ENCODE measurements at regions not wholly inside any gene's neighbourhood (a gene's known extent, or its start where the extent isn't known, plus 50 kb on each side); places are given as distances from the start of the nearest gene placed in this dataset.

- DNase-seq (ENCODE audit: low read depth), result no peak
- Mint-ChIP-seq H3K27me3 (ENCODE audit: low read depth, unreplicated experiment) (no peaks in the 10 kb centered on the region), H3K36me3 (ENCODE audit: low read depth, unreplicated experiment) (no peaks in the 10 kb centered on the region), H3K27ac (ENCODE audit: unreplicated experiment) (no peak overlapping the region), H3K4me1 (ENCODE audit: low read depth, unreplicated experiment) (no peaks in the 10 kb centered on the region), H3K9me3 (ENCODE audit: unreplicated experiment) (no peaks in the 10 kb centered on the region), H3K4me3 (ENCODE audit: unreplicated experiment) (no peak overlapping the region)
- no peak overlapping the region for H3K27ac ChIP-seq (ENCODE audit: low read depth, low read length)
- H3K4me1 ChIP-seq (ENCODE audit: insufficient read depth, low read length), result no peaks in the 10 kb centered on the region
- no peak overlapping the region for H2AFZ ChIP-seq (ENCODE audit: low read depth, low read length)
- H3K4me3 ChIP-seq (ENCODE audit: insufficient read depth, low read depth, low read length), result no peak overlapping the region
- no peaks in the 10 kb centered on the region for H3K36me3 ChIP-seq (ENCODE audit: insufficient read depth, low read length)
- no peak overlapping the region for H3K4me2 ChIP-seq (ENCODE audit: low read length)
- TF ChIP-seq, protein P1, sequence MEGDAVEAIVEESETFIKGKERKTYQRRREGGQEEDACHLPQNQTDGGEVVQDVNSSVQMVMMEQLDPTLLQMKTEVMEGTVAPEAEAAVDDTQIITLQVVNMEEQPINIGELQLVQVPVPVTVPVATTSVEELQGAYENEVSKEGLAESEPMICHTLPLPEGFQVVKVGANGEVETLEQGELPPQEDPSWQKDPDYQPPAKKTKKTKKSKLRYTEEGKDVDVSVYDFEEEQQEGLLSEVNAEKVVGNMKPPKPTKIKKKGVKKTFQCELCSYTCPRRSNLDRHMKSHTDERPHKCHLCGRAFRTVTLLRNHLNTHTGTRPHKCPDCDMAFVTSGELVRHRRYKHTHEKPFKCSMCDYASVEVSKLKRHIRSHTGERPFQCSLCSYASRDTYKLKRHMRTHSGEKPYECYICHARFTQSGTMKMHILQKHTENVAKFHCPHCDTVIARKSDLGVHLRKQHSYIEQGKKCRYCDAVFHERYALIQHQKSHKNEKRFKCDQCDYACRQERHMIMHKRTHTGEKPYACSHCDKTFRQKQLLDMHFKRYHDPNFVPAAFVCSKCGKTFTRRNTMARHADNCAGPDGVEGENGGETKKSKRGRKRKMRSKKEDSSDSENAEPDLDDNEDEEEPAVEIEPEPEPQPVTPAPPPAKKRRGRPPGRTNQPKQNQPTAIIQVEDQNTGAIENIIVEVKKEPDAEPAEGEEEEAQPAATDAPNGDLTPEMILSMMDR (IDR thresholded peaks at IDR 0.05; ENCODE audit: insufficient read depth, low read depth, low read length), result no peak
- no peak for TF ChIP-seq EZH2 (IDR thresholded peaks at IDR 0.05; ENCODE audit: insufficient read depth, low read length)
- H3K27me3 ChIP-seq (ENCODE audit: insufficient read depth, low read length), result no peaks in the 10 kb centered on the region
- no peak overlapping the region for H3K9ac ChIP-seq (ENCODE audit: low read length)
- H3K9me3 ChIP-seq (ENCODE audit: insufficient read depth, low read depth, low read length), result no peaks in the 10 kb centered on the region
- no peaks in the 10 kb centered on the region for H3K79me2 ChIP-seq (ENCODE audit: insufficient read depth, low read length)
- no peaks in the 10 kb centered on the region for H4K20me1 ChIP-seq (ENCODE audit: insufficient read depth, low read length)
- no peak for FAIRE-seq
These were observed 238.5 kb upstream of the CHST9 start for GRCh38 chr18:27423581-27423980.

- no peak for FAIRE-seq
- Histone ChIP-seq H3K27me3 (ENCODE audit: insufficient read depth, low read length) (no peaks in the 10 kb centered on the region), H3K36me3 (ENCODE audit: insufficient read depth, low read length) (no peaks in the 10 kb centered on the region), H4K20me1 (ENCODE audit: insufficient read depth, low read length) (no peaks in the 10 kb centered on the region), H3K79me2 (ENCODE audit: insufficient read depth, low read length) (no peaks in the 10 kb centered on the region), H3K9me3 (ENCODE audit: insufficient read depth, low read depth, low read length) (no peaks in the 10 kb centered on the region), H3K27ac (ENCODE audit: low read depth, low read length) (no peak overlapping the region), H3K4me2 (ENCODE audit: low read length) (no peak overlapping the region), H3K4me3 (ENCODE audit: insufficient read depth, low read depth, low read length) (no peak overlapping the region), H3K9ac (ENCODE audit: low read length) (no peak overlapping the region), H2AFZ (ENCODE audit: low read depth, low read length) (no peak overlapping the region), H3K4me1 (ENCODE audit: insufficient read depth, low read length) (no peaks in the 10 kb centered on the region)
- H3K36me3 Mint-ChIP-seq (ENCODE audit: low read depth, unreplicated experiment), result no peaks in the 10 kb centered on the region
- H3K4me3 Mint-ChIP-seq (ENCODE audit: unreplicated experiment), result no peak overlapping the region
- H3K4me1 Mint-ChIP-seq (ENCODE audit: low read depth, unreplicated experiment), result no peaks in the 10 kb centered on the region
- TF ChIP-seq EZH2 (IDR thresholded peaks at IDR 0.05; ENCODE audit: insufficient read depth, low read length), result no peak
- TF ChIP-seq, protein P1 (IDR thresholded peaks at IDR 0.05; ENCODE audit: insufficient read depth, low read depth, low read length), result no peak
- H3K27me3 Mint-ChIP-seq (ENCODE audit: low read depth, unreplicated experiment), result no peaks in the 10 kb centered on the region
- H3K9me3 Mint-ChIP-seq (ENCODE audit: unreplicated experiment), result no peaks in the 10 kb centered on the region
- DNase-seq (ENCODE audit: low read depth), result no peak
- no peak overlapping the region for H3K27ac Mint-ChIP-seq (ENCODE audit: unreplicated experiment)
These were observed 234.5 kb upstream of the CHST9 start for GRCh38 chr18:27419646-27420045.

DNA sequence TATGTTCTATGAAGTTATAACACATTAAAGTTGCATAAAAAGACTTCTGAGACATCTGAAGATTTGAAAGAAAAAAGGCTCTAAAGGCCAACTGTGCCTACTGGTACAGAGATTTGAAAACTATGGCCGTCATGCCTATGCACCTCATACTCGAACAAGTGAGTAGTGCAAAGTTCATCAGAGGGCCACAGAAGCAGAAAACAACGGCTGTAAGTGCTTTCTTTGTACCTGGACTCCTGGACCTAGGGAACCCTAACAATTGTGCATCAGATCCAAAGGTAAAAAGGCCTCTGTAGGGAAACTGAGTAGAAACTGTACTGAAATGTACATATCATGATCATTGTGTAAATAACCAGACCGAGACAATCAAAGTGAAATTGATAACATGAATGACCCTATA, 230.4 kb upstream of the CHST9 start:
- no peaks in the 10 kb centered on the region for H3K9me3 ChIP-seq (ENCODE audit: insufficient read depth, low read depth, low read length)
- no peak overlapping the region for H2AFZ ChIP-seq (ENCODE audit: low read depth, low read length)
- no peak for TF ChIP-seq EZH2 (IDR thresholded peaks at IDR 0.05; ENCODE audit: insufficient read depth, low read length)
- TF ChIP-seq, protein P1 (IDR thresholded peaks at IDR 0.05; ENCODE audit: insufficient read depth, low read depth, low read length), result no peak
- no peak overlapping the region for H3K27ac ChIP-seq (ENCODE audit: low read depth, low read length)
- FAIRE-seq (no peak), DNase-seq (ENCODE audit: low read depth) (no peak)
- H3K79me2 ChIP-seq (ENCODE audit: insufficient read depth, low read length), result no peaks in the 10 kb centered on the region
- H3K4me2 ChIP-seq (ENCODE audit: low read length), result no peak overlapping the region
- Mint-ChIP-seq H3K27ac (ENCODE audit: unreplicated experiment) (no peak overlapping the region), H3K27me3 (ENCODE audit: low read depth, unreplicated experiment) (no peaks in the 10 kb centered on the region), H3K4me1 (ENCODE audit: low read depth, unreplicated experiment) (peaks cover 16% of the 10 kb centered on the region), H3K36me3 (ENCODE audit: low read depth, unreplicated experiment) (no peaks in the 10 kb centered on the region), H3K4me3 (ENCODE audit: unreplicated experiment) (no peak overlapping the region), H3K9me3 (ENCODE audit: unreplicated experiment) (no peaks in the 10 kb centered on the region)
- no peaks in the 10 kb centered on the region for H3K36me3 ChIP-seq (ENCODE audit: insufficient read depth, low read length)
- H3K4me1 ChIP-seq (ENCODE audit: insufficient read depth, low read length), result peaks cover 10% of the 10 kb centered on the region
- no peaks in the 10 kb centered on the region for H3K27me3 ChIP-seq (ENCODE audit: insufficient read depth, low read length)
- H3K9ac ChIP-seq (ENCODE audit: low read length), result no peak overlapping the region
- H4K20me1 ChIP-seq (ENCODE audit: insufficient read depth, low read length), result no peaks in the 10 kb centered on the region
- H3K4me3 ChIP-seq (ENCODE audit: insufficient read depth, low read depth, low read length), result no peak overlapping the region

All from astrocyte (in vitro differentiated cells and primary cell).